ENCODE measurements at regions not wholly inside any gene's neighbourhood (a gene's known extent, or its start where the extent isn't known, plus 50 kb on each side); places are given as distances from the start of the nearest gene placed in this dataset.

GRCh38 chr15:61459785-61460707 is 230.9 kb upstream of the RORA start:
- TF ChIP-seq CTCF (IDR thresholded peaks at IDR 0.05; ENCODE audit: extremely low read depth in 1 of 2, insufficient read depth in 1 of 2, low read depth in 1 of 2, low read length in 2 of 2) (no peak), EZH2 (IDR thresholded peaks at IDR 0.05; ENCODE audit: borderline replicate concordance, low read depth, low read length, severe bottlenecking) (no peak), POLR2A (IDR thresholded peaks at IDR 0.05; ENCODE audit: low read depth, low read length) (no peak), MAX (IDR thresholded peaks at IDR 0.05; ENCODE audit: insufficient read depth, insufficient read length) (no peak)
